Heart right ventricle (tissue), 16 donors: ENCODE measurements at regions not wholly inside any gene's neighbourhood (a gene's known extent, or its start where the extent isn't known, plus 50 kb on each side); places are given as distances from the start of the nearest gene placed in this dataset.

Experiments used
- ATAC-seq, 8 donors: fragments of 200-7000 bp; cut with Tn5 transposase; one replicate each; pipeline ENCODE4 v1.9.1; 2020; ENCODE audit warnings: mild to moderate bottlenecking in 8 of 8, moderate library complexity in 8 of 8, moderate number of reproducible peaks in 1 of 8
- DNase-seq, 2 donors: peaks; one replicate each; pipeline ENCODE4 v3.0.0-alpha.2; 2020
- H3K27ac ChIP-seq, 10 donors: fragments of 200-600 bp; sonication (generic) in 2 of 10; one replicate each; pipeline versions ENCODE4 v1.5.0 to v1.8.0; 2020 to 2022; ENCODE audit warnings: mild to moderate bottlenecking in 3 of 10
- H3K27me3 ChIP-seq, 7 donors: fragments of 200-600 bp; one replicate each; pipeline ENCODE4 v1.8.0; 2021 to 2022; ENCODE audit warnings: mild to moderate bottlenecking in 2 of 7
- H3K36me3 ChIP-seq, 9 donors: fragments of 200-600 bp; sonication (generic) in 1 of 9; one replicate each; pipeline versions ENCODE4 v1.5.0 to v1.8.0; 2020 to 2022; ENCODE audit warnings: mild to moderate bottlenecking in 2 of 9
- H3K4me1 ChIP-seq, 9 donors: fragments of 200-600 bp; sonication (generic) in 1 of 9; one replicate each; pipeline versions ENCODE4 v1.5.0 to v1.8.0; 2020 to 2022; ENCODE audit warnings: mild to moderate bottlenecking in 4 of 9
- H3K4me3 ChIP-seq, 10 donors: fragments of 200-600 bp; sonication (generic) in 2 of 10; one replicate each; pipeline versions ENCODE4 v1.5.0 to v1.8.0; 2020 to 2022; ENCODE audit warnings: mild to moderate bottlenecking in 7 of 10, moderate library complexity in 2 of 10
- H3K9me3 ChIP-seq, 11 donors: fragments of 200-600 bp in 10 of 11; sonication (generic) in 2 of 11; one replicate each; pipeline versions ENCODE4 v1.5.0 to v1.8.0; 2013 to 2022; ENCODE audit warnings: mild to moderate bottlenecking in 2 of 11, control low read depth in 1 of 11, moderate library complexity in 1 of 11
- CTCF ChIP-seq, 9 donors: fragments of 200-600 bp; sonication (generic) in 2 of 9; IDR thresholded peaks; one replicate each; pipeline versions ENCODE4 v1.5.0 to v1.8.0; 2021 to 2022; ENCODE audit warnings: antibody characterized with exemption in 9 of 9, mild to moderate bottlenecking in 5 of 9, moderate library complexity in 1 of 9
- WGBS, 2 donors: extraction: QIAGEN DNeasy Blood & Tissue Kit; methylation state at CpG; one replicate each; pipeline ENCODE4 v1.1.7; 2013; ENCODE audit warnings: inconsistent platforms in 1 of 2; 5-methylcytosine and 5-hydroxymethylcytosine counted together
- intact Hi-C, 10 donors: fragments of 100-400 bp; cut with DNase I; formaldehyde crosslinking; loops; one replicate each; pipeline versions ENCODE4 v1.11.1 to v1.14.2; 2022
- donor health status: Arrhythmogenic right ventricular cardiomyopathy.
- donor health status: ischemic (EF 13 %, LVEDD 7.1; RV severe dilation, severe dysfunction).
- donor health status: healthy with polysubstance abuse.
- donor health status: DM: no; HTN: yes; CAD: no.
- donor health status: DM: no; HTN: no; CAD: no.
- donor health status: ischemic (EF 25% LVEDD 6.9; RV normal size, moderate dysfunction).
- donor health status: ischemic (EF 25% LVEDD 5.7; RV mildly dilated, moderate dysfunction).
- donor health status: healthy.
- donor health status: DM: yes; HTN: yes; CAD: no.
- donor health status: Ischemic cardiomyopathy.
- donor health status: ischemic (EF 35%, LVEDD 5.7; RV mildly dilated, moderate dysfunction).
- donor health status: nonischemic (EF 11% LVEDD 7.7; RV severe dilation, severe dysfunction).
- donor health status: DM: yes; HTN: yes; CAD: no.
- donor health status: PGD.
- donor health status: ischemic (EF 29% LVEDD 5.4; RV normal size, mild dysfunction).
- donor health status: nonischemic (EF 23%, LVEDD 6.1; RV moderate dilation, normal function).

- Histone ChIP-seq H3K27ac (no peak overlapping the region), H3K4me3 (no peak overlapping the region), H3K36me3 (no peaks in the 10 kb centered on the region), H3K27me3 (no peaks in the 10 kb centered on the region), H3K4me1 (no peaks in the 10 kb centered on the region), H3K9me3 (no peaks in the 10 kb centered on the region)
- DNase-seq (no peak), ATAC-seq (no peak)
- intact Hi-C loops = no loop called here
- whole genome bisulfite sequencing, 2 donors = 93 to 97% methylated on average over 4 of the region's 4 CpGs
- no peak for TF ChIP-seq CTCF (IDR thresholded peaks at IDR 0.05)
Observed at GRCh38 chr9:88267283-88267682, 121.0 kb upstream of the SPIN1 start.

- H3K27me3 ChIP-seq = no peaks in the 10 kb centered on the region
- WGBS, 2 donors = 68 to 69% methylated on average over 2 of the region's 2 CpGs
- no peak for ATAC-seq
Observed at GRCh38 chr9:88266416-88266815, 121.8 kb upstream of the SPIN1 start.

GRCh38 chr9:88259001-88259400 is 120.7 kb upstream of the SPATA31C2 start:
- Histone ChIP-seq H3K36me3 (no peaks in the 10 kb centered on the region), H3K27me3 (no peaks in the 10 kb centered on the region), H3K4me3 (no peak overlapping the region), H3K4me1 (peaks cover 0 to 22% (median 15%) of the 10 kb centered on the region in 9 donors), H3K27ac (no peak overlapping the region), H3K9me3 (no peaks in the 10 kb centered on the region)
- TF ChIP-seq CTCF (IDR thresholded peaks at IDR 0.05) = no peak
- DNase-seq = no peak
- intact Hi-C loops = no loop called here
- 81 to 88% methylated on average over 3 of the region's 3 CpGs for WGBS, 2 donors
- no peak for ATAC-seq

More at GRCh38 chr9:88266416-88266815, 121.8 kb upstream of the SPIN1 start:
- H3K36me3 ChIP-seq = no peaks in the 10 kb centered on the region
- no peak for DNase-seq
- H3K27ac ChIP-seq = no peak overlapping the region
- no peaks in the 10 kb centered on the region for H3K4me1 ChIP-seq
- no peak for TF ChIP-seq CTCF (IDR thresholded peaks at IDR 0.05)
- H3K4me3 ChIP-seq = no peak overlapping the region
- intact Hi-C loops = no loop called here
- H3K9me3 ChIP-seq = no peaks in the 10 kb centered on the region

- TF ChIP-seq CTCF (IDR thresholded peaks at IDR 0.05) = no peak
- H3K4me3 ChIP-seq = no peak overlapping the region
- peak; percentile 76 to 96 (median 90) for ATAC-seq
- intact Hi-C loops = no loop called here
- DNase-seq = peak; percentile 68 to 77
- no peaks in the 10 kb centered on the region for H3K27me3 ChIP-seq
- H3K27ac ChIP-seq = peak overlapping the region in 3 of 10 donors; percentile 25 to 53 (median 45)
- no peaks in the 10 kb centered on the region for H3K36me3 ChIP-seq
- WGBS, 2 donors = 8 to 13% methylated on average over 12 of the region's 12 CpGs
- no peaks in the 10 kb centered on the region for H3K9me3 ChIP-seq
- H3K4me1 ChIP-seq = peaks cover 0 to 22% (median 15%) of the 10 kb centered on the region in 9 donors
Observed at GRCh38 chr9:88258601-88259000, 120.3 kb upstream of the SPATA31C2 start.
